BLaER1 (cell line): ENCODE measurements at regions not wholly inside any gene's neighbourhood (a gene's known extent, or its start where the extent isn't known, plus 50 kb on each side); places are given as distances from the start of the nearest gene placed in this dataset.

Source experiments
- H3K27ac ChIP-seq: shearing (Covaris generic); formaldehyde crosslinking; 2 replicates; pipeline ENCODE4 v1.8.1; 2022
- H3K27me3 ChIP-seq: shearing (Covaris generic); formaldehyde crosslinking; 2 replicates; pipeline ENCODE4 v1.8.1; 2022
- H3K36me3 ChIP-seq: shearing (Covaris generic); formaldehyde crosslinking; 2 replicates; pipeline ENCODE4 v1.8.1; 2022
- H3K4me1 ChIP-seq: shearing (Covaris generic); formaldehyde crosslinking; 2 replicates; pipeline ENCODE4 v1.8.1; 2022
- H3K4me2 ChIP-seq: shearing (Covaris generic); formaldehyde crosslinking; 2 replicates; pipeline ENCODE4 v1.8.1; 2022
- H3K4me3 ChIP-seq: shearing (Covaris generic); formaldehyde crosslinking; 2 replicates; pipeline ENCODE4 v1.8.1; 2022
- H3K9ac ChIP-seq: shearing (Covaris generic); formaldehyde crosslinking; 2 replicates; pipeline ENCODE4 v1.8.1; 2022
- H3K9me3 ChIP-seq: shearing (Covaris generic); formaldehyde crosslinking; 2 replicates; pipeline ENCODE4 v1.8.1; 2022
- H4K20me1 ChIP-seq: shearing (Covaris generic); formaldehyde crosslinking; 2 replicates; pipeline ENCODE4 v1.8.1; 2022
- Cebpa-rat ChIP-seq: shearing (Covaris generic); IDR thresholded peaks from 2 replicates; pipeline ENCODE4 v1.8.1; 2022

DNA sequence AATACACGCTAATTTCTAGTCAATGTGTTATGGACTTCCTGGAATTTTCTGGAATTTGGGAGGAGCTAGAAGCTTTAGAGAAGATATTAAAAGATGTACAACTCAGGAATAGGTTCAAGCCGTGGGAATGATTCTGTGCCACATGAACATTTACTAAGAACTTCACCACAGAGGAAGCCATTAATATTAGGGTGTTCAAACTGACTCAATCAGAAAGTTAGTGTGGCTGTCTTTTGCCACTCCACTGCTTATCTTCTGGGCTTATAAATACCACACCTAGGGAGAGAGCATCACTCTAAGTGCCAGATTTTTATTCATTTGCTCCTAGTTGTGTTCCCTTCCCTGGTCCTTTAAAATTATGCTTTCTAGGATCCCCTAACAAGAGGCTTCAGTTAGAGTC, 409.8 kb downstream of the KCTD8 start:
- Histone ChIP-seq H3K9ac (no peak overlapping the region), H3K4me2 (no peak overlapping the region), H3K4me3 (no peak overlapping the region), H3K4me1 (no peaks in the 10 kb centered on the region), H3K36me3 (no peaks in the 10 kb centered on the region), H4K20me1 (no peaks in the 10 kb centered on the region), H3K27ac (no peak overlapping the region), H3K9me3 (no peaks in the 10 kb centered on the region), H3K27me3 (no peaks in the 10 kb centered on the region)
- no peak for TF ChIP-seq Cebpa-rat

- Histone ChIP-seq H3K27ac (no peak overlapping the region), H4K20me1 (no peaks in the 10 kb centered on the region), H3K9ac (no peak overlapping the region), H3K4me2 (no peak overlapping the region), H3K36me3 (no peaks in the 10 kb centered on the region), H3K4me3 (no peak overlapping the region), H3K9me3 (no peaks in the 10 kb centered on the region), H3K4me1 (no peaks in the 10 kb centered on the region), H3K27me3 (no peaks in the 10 kb centered on the region)
- TF ChIP-seq Cebpa-rat = no peak
Measured at GRCh38 chr4:44046491-44046890, 402.1 kb downstream of the KCTD8 start.

DNA sequence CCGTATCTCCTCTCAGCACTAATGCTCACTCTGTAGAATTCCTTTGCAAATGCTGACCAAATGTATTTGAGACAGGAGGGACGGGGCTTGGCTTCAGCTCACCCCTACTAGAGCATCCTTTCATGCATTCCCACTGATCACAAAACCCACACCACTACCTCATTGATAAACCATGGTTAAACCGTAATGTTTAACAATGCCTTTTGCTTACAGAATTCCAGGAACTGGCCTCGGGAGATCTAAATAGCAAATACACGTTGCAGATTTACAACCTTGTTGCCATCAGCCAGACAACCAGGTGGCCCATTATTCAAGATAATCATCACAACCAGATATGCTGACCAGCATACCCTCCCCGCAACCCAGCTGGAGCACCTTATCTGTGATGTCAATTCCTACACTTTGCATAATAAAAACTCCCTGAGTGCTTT, 391.9 kb downstream of the KCTD8 start:
- H3K9me3 ChIP-seq = no peaks in the 10 kb centered on the region
- no peak overlapping the region for H3K9ac ChIP-seq
- no peak overlapping the region for H3K27ac ChIP-seq
- no peaks in the 10 kb centered on the region for H4K20me1 ChIP-seq
- H3K4me1 ChIP-seq = no peaks in the 10 kb centered on the region
- no peak overlapping the region for H3K4me2 ChIP-seq
- H3K27me3 ChIP-seq = no peaks in the 10 kb centered on the region
- H3K36me3 ChIP-seq = no peaks in the 10 kb centered on the region
- no peak overlapping the region for H3K4me3 ChIP-seq
- TF ChIP-seq Cebpa-rat = no peak

DNA sequence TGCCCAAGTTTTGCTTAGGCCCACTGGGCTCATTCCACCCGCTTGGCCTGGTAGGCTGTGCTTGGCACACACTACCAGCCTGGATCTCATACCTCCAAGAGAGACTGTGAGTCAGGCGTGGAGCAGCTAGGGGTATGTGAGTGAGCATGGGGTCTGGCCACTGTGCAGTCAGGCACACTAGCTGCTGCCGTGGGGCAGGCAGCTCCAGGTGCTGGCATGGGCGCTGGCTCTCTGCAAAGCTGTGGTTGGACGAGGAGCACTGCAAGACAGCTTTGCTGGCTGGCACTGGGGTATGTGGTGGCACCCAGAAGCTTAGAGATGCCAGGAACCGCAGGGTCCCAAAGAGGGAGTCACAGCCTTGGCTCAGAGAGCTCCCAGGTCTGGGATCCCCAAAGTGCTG, 377.8 kb downstream of the KCTD8 start:
- H3K4me1 ChIP-seq = no peaks in the 10 kb centered on the region
- H3K27ac ChIP-seq = no peak overlapping the region
- no peak for TF ChIP-seq Cebpa-rat
- no peak overlapping the region for H3K4me3 ChIP-seq
- no peak overlapping the region for H3K9ac ChIP-seq
- H3K27me3 ChIP-seq = no peaks in the 10 kb centered on the region
- H3K4me2 ChIP-seq = no peak overlapping the region
- H3K36me3 ChIP-seq = no peaks in the 10 kb centered on the region
- H4K20me1 ChIP-seq = no peaks in the 10 kb centered on the region
- H3K9me3 ChIP-seq = peaks cover 25% of the 10 kb centered on the region

GRCh38 chr4:44071959-44072955, 376.4 kb downstream of the KCTD8 start:
- no peaks in the 10 kb centered on the region for H3K36me3 ChIP-seq
- no peak for TF ChIP-seq Cebpa-rat
- no peaks in the 10 kb centered on the region for H3K27me3 ChIP-seq
- H3K27ac ChIP-seq = no peak overlapping the region
- no peaks in the 10 kb centered on the region for H4K20me1 ChIP-seq
- H3K9me3 ChIP-seq = peaks cover 25% of the 10 kb centered on the region
- no peaks in the 10 kb centered on the region for H3K4me1 ChIP-seq
- no peak overlapping the region for H3K9ac ChIP-seq
- no peak overlapping the region for H3K4me3 ChIP-seq
- H3K4me2 ChIP-seq = no peak overlapping the region

DNA sequence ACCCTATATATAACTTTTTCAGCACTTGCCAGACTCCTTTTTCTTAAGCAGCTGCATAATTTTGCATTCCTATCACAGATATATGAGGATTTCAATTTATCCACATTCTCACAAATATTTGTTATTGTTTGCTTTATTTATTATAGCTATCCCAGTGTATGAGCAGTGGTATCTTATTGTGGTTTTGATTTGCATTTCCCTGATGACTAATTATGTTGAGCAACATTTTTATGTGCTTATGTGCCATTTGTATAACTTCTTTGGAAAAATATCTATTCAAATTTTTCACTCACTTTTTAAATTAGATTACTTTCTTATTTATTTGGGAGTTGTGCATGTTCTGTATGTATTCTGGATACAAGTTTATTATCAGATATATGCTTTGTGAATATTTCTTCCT, 361.9 kb downstream of the KCTD8 start:
- Histone ChIP-seq H3K4me1 (no peaks in the 10 kb centered on the region), H4K20me1 (no peaks in the 10 kb centered on the region), H3K4me2 (no peak overlapping the region), H3K36me3 (no peaks in the 10 kb centered on the region), H3K9ac (no peak overlapping the region), H3K27me3 (no peaks in the 10 kb centered on the region), H3K27ac (no peak overlapping the region), H3K4me3 (no peak overlapping the region), H3K9me3 (no peaks in the 10 kb centered on the region)
- TF ChIP-seq Cebpa-rat = no peak

DNA sequence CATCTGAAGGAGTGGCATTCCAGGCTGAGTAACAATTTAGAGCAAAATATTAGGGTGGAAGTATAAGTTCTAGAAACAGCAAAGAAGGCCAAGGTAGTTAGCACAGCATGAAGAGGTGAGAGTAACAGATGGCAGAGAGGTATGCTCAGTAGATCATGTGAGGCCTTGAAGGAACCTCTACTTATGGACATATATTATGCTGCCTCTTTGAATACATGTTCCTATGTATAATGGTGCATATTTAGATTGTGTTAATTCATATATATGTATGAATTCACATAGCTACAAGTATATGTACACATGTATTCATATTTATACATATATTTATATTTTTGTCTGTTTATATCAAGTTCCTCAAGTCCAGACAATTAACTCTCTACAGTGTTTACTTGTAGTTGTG, 355.2 kb downstream of the KCTD8 start:
- Histone ChIP-seq H3K9me3 (no peaks in the 10 kb centered on the region), H3K27ac (no peak overlapping the region), H3K4me1 (no peaks in the 10 kb centered on the region), H3K27me3 (no peaks in the 10 kb centered on the region), H3K9ac (no peak overlapping the region), H4K20me1 (no peaks in the 10 kb centered on the region), H3K36me3 (no peaks in the 10 kb centered on the region), H3K4me3 (no peak overlapping the region), H3K4me2 (no peak overlapping the region)
- no peak for TF ChIP-seq Cebpa-rat

GRCh38 chr4:44098973-44099372, 349.6 kb downstream of the KCTD8 start:
- no peak overlapping the region for H3K27ac ChIP-seq
- H3K9me3 ChIP-seq = no peaks in the 10 kb centered on the region
- TF ChIP-seq Cebpa-rat = peak; percentile 50; the same call in 1 of the 2 replicates
- no peaks in the 10 kb centered on the region for H3K4me1 ChIP-seq
- no peaks in the 10 kb centered on the region for H3K36me3 ChIP-seq
- H3K4me2 ChIP-seq = no peak overlapping the region
- no peaks in the 10 kb centered on the region for H4K20me1 ChIP-seq
- no peaks in the 10 kb centered on the region for H3K27me3 ChIP-seq
- H3K4me3 ChIP-seq = no peak overlapping the region
- no peak overlapping the region for H3K9ac ChIP-seq

GRCh38 chr4:44100456-44100855, 348.2 kb downstream of the KCTD8 start:
- H4K20me1 ChIP-seq = no peaks in the 10 kb centered on the region
- H3K4me3 ChIP-seq = no peak overlapping the region
- H3K27me3 ChIP-seq = no peaks in the 10 kb centered on the region
- H3K9ac ChIP-seq = no peak overlapping the region
- H3K36me3 ChIP-seq = no peaks in the 10 kb centered on the region
- no peak overlapping the region for H3K27ac ChIP-seq
- no peaks in the 10 kb centered on the region for H3K4me1 ChIP-seq
- H3K9me3 ChIP-seq = no peaks in the 10 kb centered on the region
- no peak overlapping the region for H3K4me2 ChIP-seq
- no peak for TF ChIP-seq Cebpa-rat

DNA sequence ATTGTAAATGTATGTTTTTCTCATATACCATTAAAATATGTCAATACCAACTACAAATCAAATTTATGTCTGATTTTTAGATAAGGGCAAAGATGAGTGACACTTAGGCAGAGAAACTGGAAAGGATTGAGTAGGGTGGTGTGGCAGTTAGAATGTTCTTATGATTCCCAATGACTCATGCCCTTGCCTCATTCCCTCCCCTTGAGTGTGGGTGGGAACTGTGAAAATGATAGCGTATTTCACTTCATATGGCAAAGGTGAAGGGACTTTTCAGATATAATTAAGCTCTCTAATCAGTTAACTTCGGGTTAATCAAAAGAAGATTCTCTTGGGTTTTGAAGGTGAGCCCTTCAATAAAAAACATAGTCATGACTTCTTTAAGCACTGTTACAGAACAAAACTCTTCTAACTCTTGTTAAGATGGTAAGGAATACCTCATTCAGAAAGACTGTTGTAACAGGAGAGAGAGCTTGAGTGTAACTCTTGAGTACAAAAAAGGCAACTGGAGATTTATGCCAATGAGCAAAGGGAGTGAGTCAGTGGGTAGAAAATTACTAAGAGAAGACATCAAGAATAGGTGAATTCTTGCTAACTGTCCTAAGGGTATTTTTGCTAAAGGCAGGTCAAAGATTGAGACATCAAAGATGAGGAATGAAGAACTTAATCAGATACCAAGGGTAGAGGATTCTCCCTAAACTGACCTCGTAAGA, 329.5 kb downstream of the KCTD8 start:
- Histone ChIP-seq H3K4me3 (no peak overlapping the region), H3K9me3 (no peaks in the 10 kb centered on the region), H3K36me3 (no peaks in the 10 kb centered on the region), H3K27ac (no peak overlapping the region), H3K4me1 (no peaks in the 10 kb centered on the region), H4K20me1 (no peaks in the 10 kb centered on the region), H3K9ac (no peak overlapping the region), H3K4me2 (no peak overlapping the region), H3K27me3 (no peaks in the 10 kb centered on the region)
- no peak for TF ChIP-seq Cebpa-rat
